A549 (cell line): ENCODE measurements at regions not wholly inside any gene's neighbourhood (a gene's known extent, or its start where the extent isn't known, plus 50 kb on each side); places are given as distances from the start of the nearest gene placed in this dataset.

Experiments
- CEBPB ChIP-seq, 2 experiments: fragments of >200 bp in 1 of 2; sonication (Bioruptor Twin) in 1 of 2; formaldehyde crosslinking in 1 of 2; IDR thresholded peaks; 2 replicates each; pipeline ENCODE4 v1.6.1; 2012 to 2016
- CTCF ChIP-seq: fragments of >200 bp; sonication (Bioruptor Twin); formaldehyde crosslinking; IDR thresholded peaks from 3 replicates; pipeline ENCODE4 v1.5.1; 2016
- EHMT2 ChIP-seq: fragments of 200-600 bp; sonication (generic); IDR thresholded peaks from 2 replicates; pipeline ENCODE4 v1.6.1; 2016; ENCODE audit warnings: antibody characterized with exemption, low read depth, mild to moderate bottlenecking, moderate library complexity
- ELK1 ChIP-seq: fragments of 150-350 bp; IDR thresholded peaks from 2 replicates; pipeline ENCODE4 v1.6.1; 2014; ENCODE audit warnings: low read depth, mild to moderate bottlenecking, low read length
- MAX ChIP-seq: IDR thresholded peaks from 2 replicates; pipeline ENCODE4 v1.6.1; 2012
- MYC ChIP-seq: IDR thresholded peaks from 2 replicates; pipeline ENCODE4 v1.6.1; 2012; ENCODE audit warnings: mild to moderate bottlenecking, inconsistent platforms, low read length, improper control_type of control experiment, borderline replicate concordance
- POLR2A ChIP-seq: IDR thresholded peaks from 2 replicates; pipeline ENCODE4 v1.6.1; 2012; ENCODE audit warnings: mild to moderate bottlenecking, low read length
- RAD21 ChIP-seq, 2 experiments: fragments of >200 bp in 1 of 2; sonication (Bioruptor Twin) in 1 of 2; formaldehyde crosslinking in 1 of 2; IDR thresholded peaks in 1 of 2; conservative IDR thresholded peaks in 1 of 2; 2 replicates in 1 of 2; 3 replicates in 1 of 2; pipeline ENCODE4 v1.6.1; 2012 to 2018; ENCODE audit warnings: inconsistent platforms in 1 of 2
- RNF2 ChIP-seq: fragments of 200-600 bp; sonication (generic); IDR thresholded peaks from 2 replicates; pipeline ENCODE4 v1.6.1; 2016; ENCODE audit warnings: low read depth, mild to moderate bottlenecking, antibody characterized with exemption, moderate library complexity, borderline replicate concordance
- SREBF2 ChIP-seq: fragments of 450-650 bp; IDR thresholded peaks from 2 replicates; pipeline ENCODE4 v1.6.1; 2014; ENCODE audit warnings: mild to moderate bottlenecking, moderate library complexity

GRCh38 chr11:113538451-113539412 lies 63.5 kb upstream of the DRD2 start:
- TF ChIP-seq POLR2A: no peak
- no peak for TF ChIP-seq CTCF
- no peak for TF ChIP-seq SREBF2
- no peak for TF ChIP-seq CEBPB (IDR thresholded peaks at IDR 0.05)
- TF ChIP-seq RAD21 (conservative IDR thresholded peaks at IDR 0.05 in 1 of 2, IDR thresholded peaks at IDR 0.05 in 1 of 2): no peak
- TF ChIP-seq MYC: no peak
- no peak for TF ChIP-seq RNF2
- TF ChIP-seq EHMT2: no peak
- TF ChIP-seq ELK1: no peak
- TF ChIP-seq MAX: no peak
